WERI-Rb-1 (cell line): ENCODE measurements at regions not wholly inside any gene's neighbourhood (a gene's known extent, or its start where the extent isn't known, plus 50 kb on each side); places are given as distances from the start of the nearest gene placed in this dataset.

Experiments
- DNase-seq: peaks from one replicate; pipeline ENCODE4 v3.0.0-alpha.2; 2020
- H3K27ac ChIP-seq: fragments of 250-450 bp; sonication (Bioruptor Pico); 2 replicates; pipeline ENCODE4 v1.5.1; 2020; ENCODE audit warnings: mild to moderate bottlenecking, moderate library complexity
- H3K27me3 ChIP-seq: fragments of 250-450 bp; sonication (Bioruptor Pico); 2 replicates; pipeline ENCODE4 v1.5.1; 2021; ENCODE audit warnings: mild to moderate bottlenecking, low read depth, moderate library complexity; ENCODE audit not compliant: insufficient read depth, severe bottlenecking
- H3K36me3 ChIP-seq: fragments of 250-450 bp; sonication (Bioruptor Pico); 2 replicates; pipeline ENCODE4 v1.5.1; 2020; ENCODE audit warnings: mild to moderate bottlenecking, moderate library complexity
- H3K4me3 ChIP-seq: 2 replicates; pipeline ENCODE4 v1.5.1; 2011; ENCODE audit warnings: low read depth, mild to moderate bottlenecking, control low read depth, low read length
- H3K9me3 ChIP-seq: fragments of 250-450 bp; sonication (Bioruptor Pico); 2 replicates; pipeline ENCODE4 v1.5.1; 2021; ENCODE audit warnings: mild to moderate bottlenecking, moderate library complexity; ENCODE audit not compliant: severe bottlenecking
- TF ChIP-seq, protein P1 (sequence below): IDR thresholded peaks from 2 replicates; pipeline ENCODE4 v1.5.1; 2011; ENCODE audit warnings: low read depth, mild to moderate bottlenecking, control low read depth, inconsistent platforms, low read length

- Histone ChIP-seq H3K4me3 (no peak overlapping the region), H3K27me3 (no peaks in the 10 kb centered on the region), H3K27ac (no peak overlapping the region), H3K9me3 (no peaks in the 10 kb centered on the region), H3K36me3 (no peaks in the 10 kb centered on the region)
- TF ChIP-seq, protein P1, sequence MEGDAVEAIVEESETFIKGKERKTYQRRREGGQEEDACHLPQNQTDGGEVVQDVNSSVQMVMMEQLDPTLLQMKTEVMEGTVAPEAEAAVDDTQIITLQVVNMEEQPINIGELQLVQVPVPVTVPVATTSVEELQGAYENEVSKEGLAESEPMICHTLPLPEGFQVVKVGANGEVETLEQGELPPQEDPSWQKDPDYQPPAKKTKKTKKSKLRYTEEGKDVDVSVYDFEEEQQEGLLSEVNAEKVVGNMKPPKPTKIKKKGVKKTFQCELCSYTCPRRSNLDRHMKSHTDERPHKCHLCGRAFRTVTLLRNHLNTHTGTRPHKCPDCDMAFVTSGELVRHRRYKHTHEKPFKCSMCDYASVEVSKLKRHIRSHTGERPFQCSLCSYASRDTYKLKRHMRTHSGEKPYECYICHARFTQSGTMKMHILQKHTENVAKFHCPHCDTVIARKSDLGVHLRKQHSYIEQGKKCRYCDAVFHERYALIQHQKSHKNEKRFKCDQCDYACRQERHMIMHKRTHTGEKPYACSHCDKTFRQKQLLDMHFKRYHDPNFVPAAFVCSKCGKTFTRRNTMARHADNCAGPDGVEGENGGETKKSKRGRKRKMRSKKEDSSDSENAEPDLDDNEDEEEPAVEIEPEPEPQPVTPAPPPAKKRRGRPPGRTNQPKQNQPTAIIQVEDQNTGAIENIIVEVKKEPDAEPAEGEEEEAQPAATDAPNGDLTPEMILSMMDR, result peak; percentile 17; the same call in 1 of the 2 replicates
- peak; percentile 44 for DNase-seq
These were observed 595.4 kb downstream of the IRX1 start for GRCh38 chr5:4191041-4191440.

- DNase-seq, result no peak
- TF ChIP-seq, protein P1, result no peak
- Histone ChIP-seq H3K36me3 (no peaks in the 10 kb centered on the region), H3K27me3 (no peaks in the 10 kb centered on the region), H3K9me3 (no peaks in the 10 kb centered on the region), H3K4me3 (no peak overlapping the region), H3K27ac (no peak overlapping the region)
These were observed 596.1 kb downstream of the IRX1 start for GRCh38 chr5:4191703-4192102.

DNA sequence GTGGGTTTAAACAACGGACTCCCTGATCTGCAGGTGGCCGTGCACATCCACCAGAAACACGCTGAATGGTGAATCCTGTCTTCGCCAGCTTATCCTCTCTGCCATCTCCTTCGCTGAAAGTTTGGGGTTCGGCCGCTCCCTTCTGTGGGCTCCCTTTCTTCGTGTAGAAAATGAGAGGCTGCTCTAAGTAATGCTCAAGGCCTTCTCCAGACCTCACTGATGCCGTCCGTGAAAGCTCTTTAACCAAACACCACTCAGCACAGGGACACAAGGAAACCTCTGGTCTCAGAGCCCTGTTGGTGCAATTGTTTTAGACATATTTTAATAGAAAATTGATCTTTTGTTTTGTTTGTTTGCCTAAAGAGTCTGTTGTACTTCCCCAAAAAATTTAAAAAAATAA lies 596.5 kb downstream of the IRX1 start:
- no peak for DNase-seq
- TF ChIP-seq, protein P1, result no peak
- Histone ChIP-seq H3K27me3 (no peaks in the 10 kb centered on the region), H3K4me3 (no peak overlapping the region), H3K27ac (no peak overlapping the region), H3K9me3 (no peaks in the 10 kb centered on the region), H3K36me3 (no peaks in the 10 kb centered on the region)

DNA sequence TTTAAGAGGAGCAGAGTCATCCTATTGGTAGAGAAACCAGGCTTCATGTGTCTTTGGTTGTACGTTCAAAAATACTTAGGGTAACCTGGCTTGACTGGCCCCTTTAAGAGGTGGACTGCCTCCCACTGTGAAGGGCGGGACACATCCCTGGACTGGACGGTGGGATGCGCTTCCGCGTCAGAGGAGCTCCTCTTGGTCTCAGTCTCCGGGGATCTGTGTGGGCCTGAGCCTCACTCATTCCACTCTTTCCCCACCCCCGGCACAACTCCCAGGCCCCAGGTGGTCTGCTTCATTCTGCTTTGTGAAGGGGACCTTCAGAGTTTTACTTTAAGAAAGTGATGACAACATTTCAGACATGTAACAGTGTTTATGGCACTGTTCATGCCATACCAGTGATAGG lies 601.1 kb downstream of the IRX1 start:
- H3K9me3 ChIP-seq, result no peaks in the 10 kb centered on the region
- TF ChIP-seq, protein P1, result no peak
- no peak overlapping the region for H3K4me3 ChIP-seq

GRCh38 chr5:4197151-4197550 lies 601.5 kb downstream of the IRX1 start:
- H3K9me3 ChIP-seq, result no peaks in the 10 kb centered on the region
- no peaks in the 10 kb centered on the region for H3K36me3 ChIP-seq
- no peak for DNase-seq
- TF ChIP-seq, protein P1, result no peak
- peak overlapping the region; percentile 90 for H3K27ac ChIP-seq
- H3K4me3 ChIP-seq, result no peak overlapping the region
- no peaks in the 10 kb centered on the region for H3K27me3 ChIP-seq

More for the DNA sequence above, 601.1 kb downstream of the IRX1 start:
- Histone ChIP-seq H3K27me3 (no peaks in the 10 kb centered on the region), H3K27ac (peak overlapping the region; percentile 90; the same call in 1 of the 2 replicates), H3K36me3 (no peaks in the 10 kb centered on the region)
- no peak for DNase-seq

- TF ChIP-seq, protein P1, result no peak
These were observed 602.8 kb downstream of the IRX1 start for GRCh38 chr5:4198461-4198860.

More at GRCh38 chr5:4198461-4198860, 602.8 kb downstream of the IRX1 start:
- H3K9me3 ChIP-seq, result no peaks in the 10 kb centered on the region
- H3K4me3 ChIP-seq, result no peak overlapping the region
- no peaks in the 10 kb centered on the region for H3K27me3 ChIP-seq
- peak; percentile 93 for DNase-seq
- peak overlapping the region; percentile 90 for H3K27ac ChIP-seq
- no peaks in the 10 kb centered on the region for H3K36me3 ChIP-seq
